ENCODE measurements at regions not wholly inside any gene's neighbourhood (a gene's known extent, or its start where the extent isn't known, plus 50 kb on each side); places are given as distances from the start of the nearest gene placed in this dataset.

DNA sequence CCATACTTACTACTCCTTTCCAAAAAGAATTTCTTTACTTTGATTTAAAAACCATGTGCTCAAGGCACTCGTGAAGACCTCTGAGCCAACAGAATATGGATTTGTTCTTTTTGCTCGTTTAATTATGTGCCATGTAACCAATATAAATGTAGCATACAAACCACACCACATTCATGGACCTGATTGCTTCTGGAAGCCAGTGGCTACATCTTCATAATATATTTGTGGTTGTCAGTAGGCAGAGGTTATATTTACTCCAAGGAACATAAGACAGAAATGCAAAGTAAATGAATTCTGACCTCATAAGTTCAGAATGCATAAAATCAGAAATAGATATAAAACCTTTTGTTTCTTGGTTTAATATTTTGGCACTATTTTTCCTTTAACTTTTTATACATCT is 373.0 kb downstream of the HDGFL1 start:
- TF ChIP-seq, protein P1, sequence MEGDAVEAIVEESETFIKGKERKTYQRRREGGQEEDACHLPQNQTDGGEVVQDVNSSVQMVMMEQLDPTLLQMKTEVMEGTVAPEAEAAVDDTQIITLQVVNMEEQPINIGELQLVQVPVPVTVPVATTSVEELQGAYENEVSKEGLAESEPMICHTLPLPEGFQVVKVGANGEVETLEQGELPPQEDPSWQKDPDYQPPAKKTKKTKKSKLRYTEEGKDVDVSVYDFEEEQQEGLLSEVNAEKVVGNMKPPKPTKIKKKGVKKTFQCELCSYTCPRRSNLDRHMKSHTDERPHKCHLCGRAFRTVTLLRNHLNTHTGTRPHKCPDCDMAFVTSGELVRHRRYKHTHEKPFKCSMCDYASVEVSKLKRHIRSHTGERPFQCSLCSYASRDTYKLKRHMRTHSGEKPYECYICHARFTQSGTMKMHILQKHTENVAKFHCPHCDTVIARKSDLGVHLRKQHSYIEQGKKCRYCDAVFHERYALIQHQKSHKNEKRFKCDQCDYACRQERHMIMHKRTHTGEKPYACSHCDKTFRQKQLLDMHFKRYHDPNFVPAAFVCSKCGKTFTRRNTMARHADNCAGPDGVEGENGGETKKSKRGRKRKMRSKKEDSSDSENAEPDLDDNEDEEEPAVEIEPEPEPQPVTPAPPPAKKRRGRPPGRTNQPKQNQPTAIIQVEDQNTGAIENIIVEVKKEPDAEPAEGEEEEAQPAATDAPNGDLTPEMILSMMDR (conservative IDR thresholded peaks at IDR 0.05) = no peak
- TF ChIP-seq ZFX (IDR thresholded peaks at IDR 0.05) = no peak
